ENCODE measurements at regions not wholly inside any gene's neighbourhood (a gene's known extent, or its start where the extent isn't known, plus 50 kb on each side); places are given as distances from the start of the nearest gene placed in this dataset.

GRCh38 chr12:123065676-123066383, 85.1 kb downstream of the PITPNM2 start:
- Histone ChIP-seq H3K4me3 (ENCODE audit: low read depth, low read length) (no peak overlapping the region), H3K36me3 (no peaks in the 10 kb centered on the region), H3K9me3 (no peaks in the 10 kb centered on the region), H3K27me3 (no peaks in the 10 kb centered on the region), H3K4me1 (peaks cover 10% of the 10 kb centered on the region)
- TF ChIP-seq, protein P1, sequence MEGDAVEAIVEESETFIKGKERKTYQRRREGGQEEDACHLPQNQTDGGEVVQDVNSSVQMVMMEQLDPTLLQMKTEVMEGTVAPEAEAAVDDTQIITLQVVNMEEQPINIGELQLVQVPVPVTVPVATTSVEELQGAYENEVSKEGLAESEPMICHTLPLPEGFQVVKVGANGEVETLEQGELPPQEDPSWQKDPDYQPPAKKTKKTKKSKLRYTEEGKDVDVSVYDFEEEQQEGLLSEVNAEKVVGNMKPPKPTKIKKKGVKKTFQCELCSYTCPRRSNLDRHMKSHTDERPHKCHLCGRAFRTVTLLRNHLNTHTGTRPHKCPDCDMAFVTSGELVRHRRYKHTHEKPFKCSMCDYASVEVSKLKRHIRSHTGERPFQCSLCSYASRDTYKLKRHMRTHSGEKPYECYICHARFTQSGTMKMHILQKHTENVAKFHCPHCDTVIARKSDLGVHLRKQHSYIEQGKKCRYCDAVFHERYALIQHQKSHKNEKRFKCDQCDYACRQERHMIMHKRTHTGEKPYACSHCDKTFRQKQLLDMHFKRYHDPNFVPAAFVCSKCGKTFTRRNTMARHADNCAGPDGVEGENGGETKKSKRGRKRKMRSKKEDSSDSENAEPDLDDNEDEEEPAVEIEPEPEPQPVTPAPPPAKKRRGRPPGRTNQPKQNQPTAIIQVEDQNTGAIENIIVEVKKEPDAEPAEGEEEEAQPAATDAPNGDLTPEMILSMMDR (IDR thresholded peaks at IDR 0.05; ENCODE audit: low read depth, low read length): no peak
- no peak for DNase-seq

- DNase-seq: no peak
- TF ChIP-seq, protein P1 (IDR thresholded peaks at IDR 0.05; ENCODE audit: low read depth, low read length): no peak
- Histone ChIP-seq H3K27me3 (no peaks in the 10 kb centered on the region), H3K4me3 (ENCODE audit: low read depth, low read length) (no peak overlapping the region), H3K36me3 (no peaks in the 10 kb centered on the region), H3K9me3 (no peaks in the 10 kb centered on the region), H3K4me1 (peaks cover 10% of the 10 kb centered on the region)
Measured at GRCh38 chr12:123064885-123065619, 84.6 kb downstream of the ARL6IP4 start.

DNA sequence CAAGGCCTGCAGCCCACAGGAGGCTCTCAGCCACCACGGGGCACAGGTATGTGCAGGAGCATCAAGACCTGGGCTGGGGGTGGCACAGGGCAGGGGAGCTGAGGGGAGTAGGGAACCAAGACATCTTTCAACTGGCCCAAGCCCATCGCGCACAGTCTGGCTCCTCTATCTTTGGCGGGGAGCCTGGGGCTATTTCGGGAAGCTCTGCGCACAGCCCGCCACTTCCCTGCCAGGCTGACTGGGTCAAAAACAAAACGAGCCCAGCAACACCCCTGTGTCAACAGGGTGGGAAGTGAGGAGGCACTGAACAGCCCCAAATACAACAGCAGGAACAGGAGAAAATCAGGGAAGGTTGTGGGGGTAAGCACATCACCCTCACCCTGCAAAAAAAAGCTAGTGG, 83.9 kb downstream of the ARL6IP4 start:
- H3K4me1 ChIP-seq: peaks cover 10% of the 10 kb centered on the region
- DNase-seq: no peak
- TF ChIP-seq, protein P1 (IDR thresholded peaks at IDR 0.05; ENCODE audit: low read depth, low read length): no peak

GRCh38 chr12:123063535-123063934, 83.1 kb downstream of the ARL6IP4 start:
- peak; percentile 58 for DNase-seq
- no peak overlapping the region for H3K4me3 ChIP-seq (ENCODE audit: low read depth, low read length)

More for the DNA sequence above, 83.9 kb downstream of the ARL6IP4 start:
- H3K36me3 ChIP-seq: no peaks in the 10 kb centered on the region
- no peaks in the 10 kb centered on the region for H3K9me3 ChIP-seq
- no peaks in the 10 kb centered on the region for H3K27me3 ChIP-seq
- H3K4me3 ChIP-seq (ENCODE audit: low read depth, low read length): no peak overlapping the region

DNA sequence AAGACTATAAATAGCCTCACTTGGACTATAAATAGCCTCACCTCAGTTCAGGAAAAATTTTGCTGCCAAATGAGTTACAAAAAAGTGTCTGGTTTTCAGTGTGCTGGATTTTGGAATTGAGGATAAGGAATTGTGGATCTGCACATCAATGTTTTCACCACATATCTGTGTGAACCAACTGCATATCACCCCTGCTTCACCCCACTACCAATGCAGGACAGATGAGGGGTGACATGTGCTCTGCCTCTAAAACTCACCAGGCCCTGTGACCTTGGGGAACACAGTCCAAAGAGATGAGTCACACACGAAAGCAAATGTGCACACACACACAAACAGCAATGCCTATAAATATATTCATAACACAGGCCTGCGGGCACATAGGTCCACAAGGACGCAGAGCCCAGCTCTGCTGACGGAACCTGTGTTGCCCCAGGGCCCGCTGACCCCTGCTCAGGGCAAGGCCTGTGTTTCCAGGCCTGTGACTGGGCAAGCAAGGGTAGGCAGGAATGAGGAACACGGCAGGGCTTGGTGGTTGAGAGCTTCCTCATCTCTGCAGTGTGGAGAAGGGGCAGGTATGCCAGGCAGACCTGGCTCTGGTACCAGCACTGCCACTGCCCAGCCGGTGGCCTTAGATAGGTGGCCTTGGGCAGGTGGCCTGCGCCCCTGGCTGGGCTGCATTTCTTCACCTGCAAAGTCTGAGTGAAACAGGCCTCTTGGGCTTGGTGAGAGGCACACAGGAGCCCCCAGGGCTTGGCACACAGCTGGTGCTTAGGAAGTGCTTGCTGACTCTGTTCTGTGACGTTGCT, 82.4 kb downstream of the ARL6IP4 start:
- TF ChIP-seq, protein P1 (IDR thresholded peaks at IDR 0.05; ENCODE audit: low read depth, low read length): no peak
- Histone ChIP-seq H3K27me3 (no peaks in the 10 kb centered on the region), H3K9me3 (no peaks in the 10 kb centered on the region), H3K4me3 (ENCODE audit: low read depth, low read length) (no peak overlapping the region), H3K36me3 (no peaks in the 10 kb centered on the region), H3K4me1 (peaks cover 10% of the 10 kb centered on the region)
- no peak for DNase-seq

More at GRCh38 chr12:123063535-123063934, 83.1 kb downstream of the ARL6IP4 start:
- H3K9me3 ChIP-seq: no peaks in the 10 kb centered on the region
- H3K36me3 ChIP-seq: no peaks in the 10 kb centered on the region
- TF ChIP-seq, protein P1 (IDR thresholded peaks at IDR 0.05; ENCODE audit: low read depth, low read length): peak; percentile 65
- no peaks in the 10 kb centered on the region for H3K27me3 ChIP-seq
- peaks cover 10% of the 10 kb centered on the region for H3K4me1 ChIP-seq

Data from BE2C (cell line).